BLaER1 (cell line): ENCODE measurements at regions not wholly inside any gene's neighbourhood (a gene's known extent, or its start where the extent isn't known, plus 50 kb on each side); places are given as distances from the start of the nearest gene placed in this dataset.

Experiments used
- H3K27ac ChIP-seq: shearing (Covaris generic); formaldehyde crosslinking; 2 replicates; pipeline ENCODE4 v1.8.1; 2022
- H3K27me3 ChIP-seq: shearing (Covaris generic); formaldehyde crosslinking; 2 replicates; pipeline ENCODE4 v1.8.1; 2022
- H3K36me3 ChIP-seq: shearing (Covaris generic); formaldehyde crosslinking; 2 replicates; pipeline ENCODE4 v1.8.1; 2022
- H3K4me1 ChIP-seq: shearing (Covaris generic); formaldehyde crosslinking; 2 replicates; pipeline ENCODE4 v1.8.1; 2022
- H3K4me2 ChIP-seq: shearing (Covaris generic); formaldehyde crosslinking; 2 replicates; pipeline ENCODE4 v1.8.1; 2022
- H3K4me3 ChIP-seq: shearing (Covaris generic); formaldehyde crosslinking; 2 replicates; pipeline ENCODE4 v1.8.1; 2022
- H3K9ac ChIP-seq: shearing (Covaris generic); formaldehyde crosslinking; 2 replicates; pipeline ENCODE4 v1.8.1; 2022
- H3K9me3 ChIP-seq: shearing (Covaris generic); formaldehyde crosslinking; 2 replicates; pipeline ENCODE4 v1.8.1; 2022
- H4K20me1 ChIP-seq: shearing (Covaris generic); formaldehyde crosslinking; 2 replicates; pipeline ENCODE4 v1.8.1; 2022
- Cebpa-rat ChIP-seq: shearing (Covaris generic); IDR thresholded peaks from 2 replicates; pipeline ENCODE4 v1.8.1; 2022

DNA sequence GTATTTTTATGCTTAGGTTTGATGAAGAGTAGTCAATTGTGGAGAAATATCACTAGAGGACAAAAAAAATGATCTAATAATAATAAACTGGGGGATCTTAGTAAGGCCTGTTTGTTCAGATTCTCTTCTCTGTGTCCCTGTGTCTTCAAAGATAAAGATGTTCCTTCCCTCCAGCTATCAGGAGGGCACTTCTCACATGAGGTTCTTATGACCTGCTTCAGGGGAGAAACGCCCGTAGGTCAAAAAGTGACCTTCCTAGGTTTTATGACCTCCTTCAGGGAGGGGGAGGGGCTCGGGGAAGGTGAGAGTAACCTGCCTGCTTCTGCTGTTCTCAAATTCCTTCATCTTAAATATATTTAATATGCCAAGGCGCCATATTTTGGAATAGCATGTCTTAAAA lies 89.2 kb upstream of the JADE1 start:
- Histone ChIP-seq H3K27ac (no peak overlapping the region), H3K4me2 (no peak overlapping the region), H3K9me3 (no peaks in the 10 kb centered on the region), H3K27me3 (no peaks in the 10 kb centered on the region), H4K20me1 (no peaks in the 10 kb centered on the region), H3K4me3 (no peak overlapping the region), H3K36me3 (no peaks in the 10 kb centered on the region), H3K4me1 (no peaks in the 10 kb centered on the region), H3K9ac (no peak overlapping the region)
- no peak for TF ChIP-seq Cebpa-rat

DNA sequence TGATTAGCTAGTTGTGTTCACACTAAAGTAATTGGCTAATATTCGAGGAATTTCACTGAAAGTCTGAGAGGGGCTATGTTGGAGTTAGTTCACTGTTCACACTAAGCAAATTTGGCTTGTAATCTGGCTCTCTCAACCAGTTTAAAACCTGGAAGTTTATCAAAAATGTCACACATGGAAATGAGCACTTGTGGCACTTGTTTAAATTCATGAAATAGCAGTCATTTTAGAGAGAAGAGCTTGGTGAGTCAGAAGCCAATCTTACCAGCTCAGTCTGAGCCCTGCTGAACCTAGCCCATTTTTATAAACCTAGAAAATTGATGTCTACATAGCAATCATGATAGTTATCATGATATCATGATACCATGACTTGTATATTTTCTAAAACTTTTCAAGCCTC lies 90.7 kb upstream of the JADE1 start:
- Histone ChIP-seq H3K27me3 (no peaks in the 10 kb centered on the region), H3K4me1 (no peaks in the 10 kb centered on the region), H4K20me1 (no peaks in the 10 kb centered on the region), H3K9ac (no peak overlapping the region), H3K4me3 (no peak overlapping the region), H3K4me2 (no peak overlapping the region), H3K36me3 (no peaks in the 10 kb centered on the region), H3K9me3 (no peaks in the 10 kb centered on the region), H3K27ac (no peak overlapping the region)
- no peak for TF ChIP-seq Cebpa-rat

DNA sequence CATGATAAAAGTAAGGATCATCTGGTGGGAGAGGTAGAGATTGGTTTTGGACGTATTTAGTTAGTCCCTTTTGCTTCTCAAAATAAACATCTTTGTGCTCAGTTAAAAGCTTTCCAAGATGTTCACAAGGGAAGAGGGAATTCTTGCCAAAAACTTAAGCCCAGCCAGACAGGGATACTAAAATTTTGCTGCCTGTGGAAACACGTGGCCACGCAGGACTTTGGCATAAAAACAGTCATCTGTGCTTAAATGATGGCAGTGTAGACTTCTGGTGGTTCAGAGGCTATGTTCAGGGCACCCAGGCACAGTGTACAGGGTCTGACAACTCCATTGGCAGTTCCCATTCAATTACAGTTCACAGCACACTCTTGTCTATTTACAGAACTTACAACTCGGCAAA lies 93.2 kb upstream of the JADE1 start:
- Histone ChIP-seq H3K27ac (no peak overlapping the region), H3K9me3 (no peaks in the 10 kb centered on the region), H4K20me1 (no peaks in the 10 kb centered on the region)

DNA sequence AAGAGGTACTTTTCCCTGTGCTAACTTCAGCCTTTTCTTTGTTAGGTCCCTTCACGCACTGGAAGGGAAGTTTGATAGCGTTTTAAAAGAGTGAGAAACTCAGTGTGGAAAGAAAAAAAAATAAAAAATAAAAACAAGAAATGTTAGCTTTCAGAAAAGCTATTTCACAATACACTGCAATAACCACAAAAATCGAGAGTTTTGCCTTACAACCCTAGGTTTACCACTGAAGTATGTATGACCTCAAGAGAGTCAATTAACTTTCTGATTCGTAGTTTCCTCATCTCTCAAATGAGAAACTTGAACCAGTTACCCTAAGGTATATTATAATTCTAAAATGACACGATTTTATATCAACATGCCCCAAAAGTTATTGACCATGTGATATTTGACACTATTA lies 93.9 kb upstream of the JADE1 start:
- no peak overlapping the region for H3K9ac ChIP-seq
- no peak overlapping the region for H3K27ac ChIP-seq
- no peak overlapping the region for H3K4me3 ChIP-seq
- H3K36me3 ChIP-seq, result no peaks in the 10 kb centered on the region
- no peaks in the 10 kb centered on the region for H3K4me1 ChIP-seq
- no peaks in the 10 kb centered on the region for H4K20me1 ChIP-seq
- no peaks in the 10 kb centered on the region for H3K27me3 ChIP-seq
- no peak; the same call in 1 of the 2 replicates for TF ChIP-seq Cebpa-rat
- no peak overlapping the region for H3K4me2 ChIP-seq
- H3K9me3 ChIP-seq, result no peaks in the 10 kb centered on the region

More for the DNA sequence above, 93.2 kb upstream of the JADE1 start:
- H3K36me3 ChIP-seq, result no peaks in the 10 kb centered on the region
- H3K9ac ChIP-seq, result no peak overlapping the region
- no peak overlapping the region for H3K4me3 ChIP-seq
- no peak overlapping the region for H3K4me2 ChIP-seq
- no peaks in the 10 kb centered on the region for H3K27me3 ChIP-seq
- no peaks in the 10 kb centered on the region for H3K4me1 ChIP-seq
- no peak for TF ChIP-seq Cebpa-rat

DNA sequence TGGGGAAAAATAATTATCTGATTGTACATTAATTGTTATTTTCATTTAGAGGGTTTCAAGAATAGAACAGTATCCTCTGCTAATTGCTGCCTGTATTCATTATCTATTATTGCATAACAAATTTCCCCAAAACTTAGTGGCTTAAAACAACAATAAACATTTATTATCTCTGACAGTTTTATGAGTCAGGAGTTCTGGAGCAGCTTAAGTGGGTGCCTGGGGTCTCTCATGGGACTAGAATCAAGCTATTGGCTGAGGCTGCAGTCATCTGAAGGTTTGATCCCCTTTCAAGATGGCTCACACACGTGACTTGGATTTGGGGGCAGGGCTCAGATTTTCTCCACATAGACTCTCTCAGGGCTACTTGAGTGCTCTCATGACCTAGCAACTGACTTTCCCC lies 98.1 kb upstream of the JADE1 start:
- H3K27ac ChIP-seq, result no peak overlapping the region
- H3K4me3 ChIP-seq, result no peak overlapping the region
- peaks cover 3% of the 10 kb centered on the region; the same call in 1 of the 2 replicates for H3K9me3 ChIP-seq
- H3K9ac ChIP-seq, result no peak overlapping the region
- no peaks in the 10 kb centered on the region for H4K20me1 ChIP-seq
- TF ChIP-seq Cebpa-rat, result no peak
- H3K27me3 ChIP-seq, result no peaks in the 10 kb centered on the region
- no peak overlapping the region for H3K4me2 ChIP-seq
- H3K36me3 ChIP-seq, result no peaks in the 10 kb centered on the region
- H3K4me1 ChIP-seq, result peaks cover 26% of the 10 kb centered on the region

DNA sequence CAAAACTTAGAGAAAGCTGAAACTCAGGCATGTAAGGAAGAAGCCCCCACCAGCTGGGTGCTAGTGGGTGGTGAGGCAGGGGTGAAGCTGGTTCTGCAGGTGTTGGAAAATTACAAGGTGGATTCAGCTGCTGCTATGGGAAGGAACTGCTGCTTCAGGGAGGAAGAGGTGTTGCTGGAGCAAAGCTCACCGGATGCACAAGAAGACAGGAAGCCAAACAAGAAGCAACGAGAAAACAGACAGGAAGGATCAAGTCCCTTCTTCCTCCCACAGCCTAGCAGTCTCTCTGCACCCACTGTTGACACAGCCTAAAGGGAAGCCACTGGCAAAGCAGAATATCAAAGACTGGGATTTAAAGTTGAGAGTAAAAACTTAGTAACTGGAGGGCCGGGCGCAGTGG lies 100.2 kb upstream of the JADE1 start:
- TF ChIP-seq Cebpa-rat, result no peak
- Histone ChIP-seq H3K27ac (peak overlapping the region; percentile 72), H3K4me2 (peak overlapping the region; percentile 53), H3K4me1 (peaks cover 26% of the 10 kb centered on the region), H3K36me3 (no peaks in the 10 kb centered on the region), H3K4me3 (no peak overlapping the region), H3K27me3 (no peaks in the 10 kb centered on the region), H3K9me3 (peaks cover 3% of the 10 kb centered on the region; the same call in 1 of the 2 replicates), H3K9ac (no peak overlapping the region), H4K20me1 (no peaks in the 10 kb centered on the region)

DNA sequence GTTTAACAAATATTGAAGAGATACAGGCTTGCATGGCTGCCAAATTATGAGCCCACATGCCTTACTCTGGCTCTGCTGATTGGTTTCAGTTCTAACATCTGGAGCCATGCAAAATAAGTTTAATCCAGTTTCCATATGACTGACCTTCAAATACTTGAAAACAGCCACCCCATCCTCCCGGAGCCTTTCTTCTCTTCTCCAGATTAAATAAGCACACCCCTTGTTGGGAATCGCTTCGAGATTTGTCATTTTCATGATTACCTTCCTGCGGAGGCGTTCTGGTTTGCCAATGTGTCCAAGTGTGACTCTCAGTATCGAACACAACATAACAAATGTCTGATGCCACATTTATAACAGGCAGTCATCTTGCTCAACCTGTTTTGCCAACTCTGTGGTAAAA lies 101.6 kb upstream of the JADE1 start:
- peaks cover 3% of the 10 kb centered on the region; the same call in 1 of the 2 replicates for H3K9me3 ChIP-seq
- H3K4me3 ChIP-seq, result no peak overlapping the region
- no peak overlapping the region for H3K9ac ChIP-seq
- no peak for TF ChIP-seq Cebpa-rat
- H3K4me1 ChIP-seq, result peaks cover 26% of the 10 kb centered on the region
- H3K27ac ChIP-seq, result peak overlapping the region; percentile 72; the same call in 1 of the 2 replicates
- H4K20me1 ChIP-seq, result no peaks in the 10 kb centered on the region
- H3K27me3 ChIP-seq, result no peaks in the 10 kb centered on the region
- H3K4me2 ChIP-seq, result no peak overlapping the region
- no peaks in the 10 kb centered on the region for H3K36me3 ChIP-seq

DNA sequence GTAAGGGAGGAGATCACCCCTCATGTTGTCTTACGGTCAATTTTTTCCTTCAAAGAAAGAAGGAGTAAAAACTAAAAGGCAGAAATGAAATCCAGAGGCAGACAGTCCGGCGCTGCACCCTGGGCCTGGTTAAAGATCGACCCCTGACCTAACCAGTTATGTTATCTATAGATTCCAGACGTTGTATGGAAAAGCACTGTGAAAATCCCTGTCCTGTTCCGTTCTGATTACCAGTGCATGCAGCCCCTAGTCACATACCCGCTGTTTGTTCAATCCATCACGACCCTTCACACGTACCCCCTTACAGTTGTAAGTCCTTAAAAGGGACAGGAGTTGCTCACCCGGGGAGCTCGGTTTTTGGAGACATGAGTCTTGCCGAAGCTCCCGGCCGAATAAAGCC lies 105.6 kb upstream of the JADE1 start:
- Histone ChIP-seq H3K27ac (no peak overlapping the region), H3K4me1 (peaks cover 13% of the 10 kb centered on the region), H3K4me2 (no peak overlapping the region), H3K9me3 (no peaks in the 10 kb centered on the region), H3K9ac (no peak overlapping the region), H3K4me3 (no peak overlapping the region), H4K20me1 (no peaks in the 10 kb centered on the region), H3K36me3 (no peaks in the 10 kb centered on the region), H3K27me3 (no peaks in the 10 kb centered on the region)
- no peak for TF ChIP-seq Cebpa-rat

DNA sequence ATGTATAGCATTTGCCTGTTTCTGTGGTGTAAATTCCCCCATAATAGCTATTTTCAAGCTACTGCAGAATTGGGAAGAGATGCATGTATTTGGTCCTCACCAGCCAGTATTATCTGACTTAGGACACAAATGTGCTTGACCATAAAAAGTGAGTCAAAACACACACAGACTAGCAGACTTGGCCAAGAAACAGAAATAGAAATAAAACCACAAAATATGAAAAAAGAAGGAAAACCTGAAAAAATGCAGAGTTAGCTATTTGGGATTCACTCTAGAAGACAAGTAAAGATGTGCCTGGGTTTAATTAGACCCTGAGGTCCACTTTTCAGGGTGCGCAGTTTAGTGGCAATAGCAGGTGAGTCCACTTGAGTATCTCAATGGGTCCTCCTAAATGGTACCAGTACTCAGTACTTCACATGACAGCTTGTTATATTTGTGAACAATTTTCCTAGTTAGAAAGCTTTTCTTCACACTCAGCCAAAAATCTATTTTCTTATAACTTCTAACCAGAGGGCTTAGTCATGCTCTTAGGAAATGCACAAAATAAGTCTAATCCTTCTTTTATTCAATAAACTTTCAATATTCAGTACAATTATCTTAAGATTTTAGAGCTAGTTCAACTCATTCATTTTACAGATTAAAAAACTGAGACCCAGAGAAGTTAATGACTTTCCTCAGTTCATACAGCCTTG lies 108.7 kb upstream of the JADE1 start:
- Histone ChIP-seq H3K9me3 (no peaks in the 10 kb centered on the region), H3K36me3 (no peaks in the 10 kb centered on the region), H3K9ac (no peak overlapping the region), H3K27ac (no peak overlapping the region), H3K4me1 (no peaks in the 10 kb centered on the region), H3K4me2 (no peak overlapping the region), H3K27me3 (no peaks in the 10 kb centered on the region), H4K20me1 (no peaks in the 10 kb centered on the region), H3K4me3 (no peak overlapping the region)
- no peak for TF ChIP-seq Cebpa-rat

DNA sequence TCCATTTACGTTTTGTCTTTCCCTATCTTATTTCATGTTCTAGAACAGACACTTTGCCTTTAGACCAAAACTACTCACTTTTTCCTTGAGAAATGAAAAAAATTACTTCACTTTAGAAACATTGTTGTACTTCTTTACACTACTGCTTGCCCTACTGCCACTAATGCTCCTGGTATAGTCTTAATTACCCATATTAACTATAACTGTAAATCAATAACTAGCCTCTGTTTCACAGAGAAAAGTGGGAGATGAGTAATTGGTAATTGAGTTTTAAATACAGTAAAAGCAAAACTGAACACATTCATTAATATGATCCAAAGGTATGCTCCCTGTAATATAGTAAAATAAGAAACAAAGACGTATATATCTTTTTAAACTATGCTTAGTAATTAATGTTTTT lies 111.1 kb upstream of the JADE1 start:
- no peak overlapping the region for H3K4me3 ChIP-seq
- H4K20me1 ChIP-seq, result no peaks in the 10 kb centered on the region
- H3K27ac ChIP-seq, result no peak overlapping the region
- no peak overlapping the region for H3K9ac ChIP-seq
- H3K27me3 ChIP-seq, result no peaks in the 10 kb centered on the region
- no peaks in the 10 kb centered on the region for H3K4me1 ChIP-seq
- H3K9me3 ChIP-seq, result peaks cover 9% of the 10 kb centered on the region; the same call in 1 of the 2 replicates
- no peak for TF ChIP-seq Cebpa-rat
- H3K36me3 ChIP-seq, result no peaks in the 10 kb centered on the region
- no peak overlapping the region for H3K4me2 ChIP-seq

DNA sequence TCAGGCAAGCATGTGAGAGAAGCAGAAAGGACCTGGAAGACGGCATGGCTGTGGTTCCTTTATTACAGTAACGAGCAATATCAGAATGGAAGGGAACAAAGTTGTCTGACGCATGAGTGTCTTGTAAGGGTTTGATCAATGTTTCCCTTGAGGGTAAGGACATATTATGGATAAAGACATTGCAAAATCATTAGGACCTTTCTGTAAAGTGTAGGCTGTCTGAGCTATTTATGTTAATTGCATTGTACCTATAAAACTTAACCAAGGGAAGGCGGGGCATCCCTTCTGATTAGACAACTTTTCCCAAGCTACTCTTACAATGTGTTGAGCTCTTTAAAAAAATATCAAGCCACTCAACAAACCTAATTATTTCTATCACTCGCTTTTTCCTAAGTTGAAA lies 112.2 kb upstream of the JADE1 start:
- no peaks in the 10 kb centered on the region for H3K27me3 ChIP-seq
- peaks cover 9% of the 10 kb centered on the region; the same call in 1 of the 2 replicates for H3K9me3 ChIP-seq
- no peaks in the 10 kb centered on the region for H3K4me1 ChIP-seq
- no peak overlapping the region for H3K9ac ChIP-seq
- H3K4me3 ChIP-seq, result no peak overlapping the region
- H3K4me2 ChIP-seq, result no peak overlapping the region
- H3K36me3 ChIP-seq, result no peaks in the 10 kb centered on the region
- H3K27ac ChIP-seq, result no peak overlapping the region
- no peak for TF ChIP-seq Cebpa-rat
- H4K20me1 ChIP-seq, result no peaks in the 10 kb centered on the region
